Fibroblast of peridontal ligament (primary cell): ENCODE measurements at regions not wholly inside any gene's neighbourhood (a gene's known extent, or its start where the extent isn't known, plus 50 kb on each side); places are given as distances from the start of the nearest gene placed in this dataset.
"Not testable (repeated sequence)": the region's sequence is repeated elsewhere in the genome, so short reads cannot be mapped to it uniquely, and the experiment has no call there.

Experiments used
- DNase-seq: peaks from one replicate; pipeline ENCODE4 v3.0.0-alpha.2; 2010; ENCODE audit errors: extremely low read depth

- not testable (repeated sequence) for DNase-seq
These were observed 80.3 kb downstream of the ANXA5 start for GRCh38 chr4:121616449-121616848.

GRCh38 chr4:121614101-121614500, 82.7 kb downstream of the ANXA5 start:
- no peak for DNase-seq

GRCh38 chr4:121599049-121599448, 97.7 kb downstream of the ANXA5 start:
- DNase-seq: no peak

- peak; percentile 13 for DNase-seq
These were observed 99.3 kb downstream of the ANXA5 start for GRCh38 chr4:121597346-121597934.

- peak; percentile 56 for DNase-seq
These were observed 101.8 kb downstream of the ANXA5 start for GRCh38 chr4:121594796-121595526.

- DNase-seq: no peak
These were observed 103.0 kb downstream of the ANXA5 start for GRCh38 chr4:121593760-121594159.

GRCh38 chr4:121592257-121592656, 104.5 kb downstream of the ANXA5 start:
- not testable (repeated sequence) for DNase-seq

GRCh38 chr4:121584836-121585235, 111.9 kb downstream of the ANXA5 start:
- peak; percentile 9 for DNase-seq

GRCh38 chr4:121583396-121583795, 113.4 kb downstream of the ANXA5 start:
- no peak for DNase-seq

- no peak for DNase-seq
These were observed 114.5 kb downstream of the ANXA5 start for GRCh38 chr4:121582296-121582695.

- not testable (repeated sequence) for DNase-seq
These were observed 121.4 kb downstream of the ANXA5 start for GRCh38 chr4:121575392-121575791.

GRCh38 chr4:121574618-121575017, 122.2 kb downstream of the ANXA5 start:
- DNase-seq: no peak

- DNase-seq: no peak
These were observed 129.0 kb downstream of the ANXA5 start for GRCh38 chr4:121567748-121568147.

- DNase-seq: peak; percentile 14
These were observed 131.9 kb downstream of the ANXA5 start for GRCh38 chr4:121564840-121565375.

GRCh38 chr4:121562811-121563210, 134.0 kb downstream of the ANXA5 start:
- DNase-seq: no peak

- DNase-seq: peak; percentile 75
These were observed 141.3 kb downstream of the ANXA5 start for GRCh38 chr4:121555315-121556107.

- DNase-seq: peak; percentile 90
These were observed 142.4 kb downstream of the ANXA5 start for GRCh38 chr4:121554382-121554781.

- no peak for DNase-seq
These were observed 144.9 kb downstream of the ANXA5 start for GRCh38 chr4:121551881-121552280.

GRCh38 chr4:121551271-121551670, 145.5 kb downstream of the ANXA5 start:
- DNase-seq: no peak

- no peak for DNase-seq
These were observed 155.1 kb downstream of the ANXA5 start for GRCh38 chr4:121541696-121542095.

GRCh38 chr4:121535351-121535750, 154.5 kb upstream of the QRFPR start:
- DNase-seq: no peak

GRCh38 chr4:121534187-121534586, 153.4 kb upstream of the QRFPR start:
- no peak for DNase-seq
